ENCODE measurements at regions not wholly inside any gene's neighbourhood (a gene's known extent, or its start where the extent isn't known, plus 50 kb on each side); places are given as distances from the start of the nearest gene placed in this dataset.

GRCh38 chr3:166248784-166249183 is 411.6 kb upstream of the BCHE start:
- TF ChIP-seq CTCF (IDR thresholded peaks at IDR 0.05) (no peak), POLR2A (IDR thresholded peaks at IDR 0.05) (no peak)

Measured in breast epithelium (tissue), 3 donors.